MM.1S (cell line): ENCODE measurements at regions not wholly inside any gene's neighbourhood (a gene's known extent, or its start where the extent isn't known, plus 50 kb on each side); places are given as distances from the start of the nearest gene placed in this dataset.

ENCODE experiments used
- DNase-seq: peaks from one replicate; pipeline ENCODE4 v3.0.0-alpha.2; 2015
- H2AFZ ChIP-seq: fragments of 300-600 bp; sonication (generic); 2 replicates; pipeline ENCODE4 v1.6.0; 2016; ENCODE audit warnings: antibody characterized with exemption, low read length
- H3F3A ChIP-seq: fragments of 300-600 bp; sonication (generic); 2 replicates; pipeline ENCODE4 v1.6.1; 2016; ENCODE audit warnings: mild to moderate bottlenecking, antibody characterized with exemption, low read length, moderate library complexity, mixed read lengths; ENCODE audit not compliant: insufficient read depth
- H3K27ac ChIP-seq: fragments of 300-600 bp; sonication (generic); 2 replicates; pipeline ENCODE4 v1.5.1; 2016; ENCODE audit warnings: mild to moderate bottlenecking, low read length
- H3K27me3 ChIP-seq: fragments of 300-600 bp; sonication (generic); replicated peaks from 2 replicates; pipeline ENCODE4 v1.6.0; 2016; ENCODE audit warnings: low read length; ENCODE audit not compliant: insufficient read depth
- H3K36me3 ChIP-seq: fragments of 300-600 bp; sonication (generic); replicated peaks from 2 replicates; pipeline ENCODE4 v1.6.1; 2016; ENCODE audit warnings: mild to moderate bottlenecking, low read length, mixed read lengths; ENCODE audit not compliant: insufficient read depth
- H3K4me1 ChIP-seq: fragments of 300-600 bp; sonication (generic); 2 replicates; pipeline ENCODE4 v1.6.1; 2016; ENCODE audit warnings: low read length, mixed read lengths
- H3K4me2 ChIP-seq: fragments of 300-600 bp; sonication (generic); 2 replicates; pipeline ENCODE4 v1.6.0; 2016; ENCODE audit warnings: low read depth, low read length
- H3K4me3 ChIP-seq: fragments of 300-600 bp; sonication (generic); 2 replicates; pipeline ENCODE4 v1.5.1; 2016; ENCODE audit warnings: low read length, mixed read lengths
- H3K79me2 ChIP-seq: fragments of 300-600 bp; sonication (generic); 2 replicates; pipeline ENCODE4 v1.6.1; 2016; ENCODE audit warnings: mixed run types, low read length, mixed read lengths
- H3K9ac ChIP-seq: fragments of 300-600 bp; sonication (generic); 2 replicates; pipeline ENCODE4 v1.6.1; 2016; ENCODE audit warnings: low read length, mixed read lengths
- H3K9me2 ChIP-seq: fragments of 300-600 bp; sonication (generic); replicated peaks from 2 replicates; pipeline ENCODE4 v1.6.1; 2016; ENCODE audit warnings: mild to moderate bottlenecking, low read length, mixed read lengths; ENCODE audit not compliant: insufficient read depth
- H3K9me3 ChIP-seq: fragments of 300-600 bp; sonication (generic); replicated peaks from 2 replicates; pipeline ENCODE4 v1.6.1; 2016; ENCODE audit warnings: mild to moderate bottlenecking, low read length, mixed read lengths; ENCODE audit not compliant: insufficient read depth
- H4K20me1 ChIP-seq: fragments of 300-600 bp; sonication (generic); 2 replicates; pipeline ENCODE4 v1.6.1; 2016; ENCODE audit warnings: mild to moderate bottlenecking, low read length, moderate library complexity, mixed read lengths; ENCODE audit not compliant: insufficient read depth
- CTCF ChIP-seq: fragments of 300-600 bp; sonication (generic); IDR thresholded peaks from 2 replicates; pipeline ENCODE4 v1.5.1; 2016; ENCODE audit warnings: antibody characterized with exemption, low read length, mixed read lengths
- EZH2 ChIP-seq: fragments of 300-600 bp; sonication (generic); optimal IDR thresholded peaks from 2 replicates; pipeline ENCODE3; 2017; ENCODE audit warnings: low read depth, mild to moderate bottlenecking, antibody characterized with exemption, low read length, mixed read lengths
- EZH2phosphoT487 ChIP-seq: fragments of 300-600 bp; sonication (generic); IDR thresholded peaks from 2 replicates; pipeline ENCODE4 v1.6.1; 2018; ENCODE audit warnings: antibody characterized with exemption, low read length

- TF ChIP-seq EZH2phosphoT487 (no peak), EZH2 (no peak), CTCF (no peak)
- Histone ChIP-seq H3K9me3 (no peaks in the 10 kb centered on the region), H3K36me3 (no peaks in the 10 kb centered on the region), H4K20me1 (no peaks in the 10 kb centered on the region), H3K9me2 (no peaks in the 10 kb centered on the region), H2AFZ (no peak overlapping the region), H3K4me2 (no peak overlapping the region), H3F3A (no peaks in the 10 kb centered on the region), H3K79me2 (no peaks in the 10 kb centered on the region), H3K27ac (no peak overlapping the region), H3K9ac (no peak overlapping the region), H3K27me3 (no peaks in the 10 kb centered on the region), H3K4me1 (no peaks in the 10 kb centered on the region), H3K4me3 (no peak overlapping the region)
- no peak for DNase-seq
Measured at GRCh38 chr10:53153831-53154230, 381.2 kb upstream of the MBL2 start.

- H3K9ac ChIP-seq = no peak overlapping the region
- no peaks in the 10 kb centered on the region for H3K4me1 ChIP-seq
- H2AFZ ChIP-seq = no peak overlapping the region
- no peak for DNase-seq
- H3K36me3 ChIP-seq = no peaks in the 10 kb centered on the region
- TF ChIP-seq CTCF (no peak), EZH2 (no peak), EZH2phosphoT487 (no peak)
- no peaks in the 10 kb centered on the region for H4K20me1 ChIP-seq
- no peaks in the 10 kb centered on the region for H3K79me2 ChIP-seq
- no peak overlapping the region for H3K4me3 ChIP-seq
- no peaks in the 10 kb centered on the region for H3K9me3 ChIP-seq
- H3K27me3 ChIP-seq = no peaks in the 10 kb centered on the region
- H3K9me2 ChIP-seq = no peaks in the 10 kb centered on the region
- H3K27ac ChIP-seq = no peak overlapping the region
- no peaks in the 10 kb centered on the region for H3F3A ChIP-seq
- H3K4me2 ChIP-seq = no peak overlapping the region
Measured at GRCh38 chr10:53140506-53140905, 367.9 kb upstream of the MBL2 start.

- Histone ChIP-seq H2AFZ (no peak overlapping the region), H3K4me1 (no peaks in the 10 kb centered on the region), H3K27ac (no peak overlapping the region), H3K9me3 (no peaks in the 10 kb centered on the region), H4K20me1 (no peaks in the 10 kb centered on the region), H3K79me2 (no peaks in the 10 kb centered on the region), H3F3A (no peaks in the 10 kb centered on the region), H3K9me2 (no peaks in the 10 kb centered on the region), H3K4me2 (no peak overlapping the region), H3K4me3 (no peak overlapping the region), H3K9ac (no peak overlapping the region), H3K36me3 (no peaks in the 10 kb centered on the region), H3K27me3 (no peaks in the 10 kb centered on the region)
- peak; percentile 44 for DNase-seq
- TF ChIP-seq EZH2 (no peak), CTCF (no peak), EZH2phosphoT487 (no peak)
Measured at GRCh38 chr10:53135897-53136253, 363.3 kb upstream of the MBL2 start.
